ENCODE measurements at regions not wholly inside any gene's neighbourhood (a gene's known extent, or its start where the extent isn't known, plus 50 kb on each side); places are given as distances from the start of the nearest gene placed in this dataset.

DNA sequence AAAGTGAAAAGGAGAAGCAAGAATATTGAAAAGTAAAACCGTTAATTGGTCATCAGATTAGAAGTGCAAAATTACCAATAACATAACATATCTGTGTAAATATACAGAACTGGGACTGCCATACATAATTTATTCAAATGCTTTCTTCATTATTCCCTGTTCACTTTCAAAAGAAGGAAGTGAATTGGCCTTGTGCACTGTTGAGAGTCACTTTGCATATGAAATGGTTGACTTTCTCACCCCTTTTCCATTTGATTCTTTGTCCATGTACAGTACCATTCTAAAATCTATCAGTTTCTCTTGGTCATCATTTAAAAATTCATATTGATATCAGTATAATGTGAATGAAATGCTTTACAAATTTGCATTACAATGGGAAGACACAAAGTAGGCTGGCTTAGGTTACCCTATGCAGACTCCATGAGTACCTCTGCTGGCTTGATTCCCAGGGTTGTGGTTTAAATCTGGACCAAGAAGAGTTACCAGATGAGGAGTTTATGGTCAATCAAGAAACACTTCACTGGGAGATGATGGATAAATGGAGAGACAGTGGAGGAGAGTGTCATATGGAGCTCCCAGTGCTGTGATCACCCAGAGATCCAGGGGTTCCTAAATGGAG lies 210.9 kb upstream of the TOPAZ1 start:
- H4K20me1 ChIP-seq (ENCODE audit: control insufficient read depth, insufficient read depth, low read length, poor library complexity, severe bottlenecking) = no peaks in the 10 kb centered on the region
- H3K9ac ChIP-seq (ENCODE audit: low read length) = no peak overlapping the region
- ChIA-PET CTCF (no interaction called here), POLR2A (no interaction called here)
- H3K27me3 ChIP-seq (replicated peaks in 1 of 4; ENCODE audit: control extremely low read depth in 1 of 4, control insufficient read depth in 3 of 4, insufficient read depth in 4 of 4, low read length in 3 of 4) = peaks cover 0 to 9% (median 2%) of the 10 kb centered on the region in 4 experiments
- DNase-seq (no peak), ATAC-seq (ENCODE audit: low read depth) (no peak)
- peaks cover 4 to 5% of the 10 kb centered on the region in 2 donors for H3K4me1 ChIP-seq (ENCODE audit: control insufficient read depth in 2 of 2, insufficient read depth in 2 of 2, low read length in 2 of 2)
- H3K36me3 ChIP-seq (replicated peaks in 1 of 2; ENCODE audit: control extremely low read depth in 1 of 2, control insufficient read depth in 1 of 2, extremely low read depth in 1 of 2, insufficient read depth in 2 of 2, low read length in 1 of 2) = no peaks in the 10 kb centered on the region
- no peak overlapping the region for H3K4me3 ChIP-seq (ENCODE audit: control extremely low read depth in 1 of 5, extremely low read depth in 1 of 5, insufficient read depth in 1 of 5, low read depth in 2 of 5, low read length in 4 of 5)
- Mint-ChIP-seq H3K27ac (no peak overlapping the region), H3K9me3 (ENCODE audit: insufficient read depth) (no peaks in the 10 kb centered on the region), H3K4me1 (peaks cover 9% of the 10 kb centered on the region), H3K27me3 (peaks cover 14% of the 10 kb centered on the region), H3K4me3 (no peak overlapping the region)
- TF ChIP-seq CTCF (IDR thresholded peaks at IDR 0.05) (no peak), EZH2 (IDR thresholded peaks at IDR 0.05; ENCODE audit: borderline replicate concordance, insufficient read depth, low read depth, low read length, poor library complexity, severe bottlenecking) (no peak)
- H3K4me2 ChIP-seq (replicated peaks; ENCODE audit: low read depth, low read length, poor library complexity, severe bottlenecking) = no peak overlapping the region
- H3K9me3 ChIP-seq (ENCODE audit: control extremely low read depth in 1 of 3, control insufficient read depth in 2 of 3, insufficient read depth in 1 of 3, low read length in 2 of 3) = no peaks in the 10 kb centered on the region
- WGBS (ENCODE audit: insufficient coverage) = no CpG with 5 or more reads among the region's 1 CpG
- H2AFZ ChIP-seq (ENCODE audit: insufficient read depth, low read depth, low read length, poor library complexity, severe bottlenecking) = no peak overlapping the region
- H3K79me2 ChIP-seq (ENCODE audit: control insufficient read depth, insufficient read depth, low read length) = no peaks in the 10 kb centered on the region
- no peak overlapping the region for H3K27ac ChIP-seq (ENCODE audit: low read length in 2 of 2)
- intact Hi-C loops (cut with micrococcal nuclease) = no loop called here

- ChIA-PET CTCF (no interaction called here), POLR2A (no interaction called here)
- TF ChIP-seq EZH2 (IDR thresholded peaks at IDR 0.05; ENCODE audit: borderline replicate concordance, insufficient read depth, low read depth, low read length, poor library complexity, severe bottlenecking) (no peak), CTCF (IDR thresholded peaks at IDR 0.05) (no peak)
- intact Hi-C loops (cut with micrococcal nuclease) = no loop called here
- Histone ChIP-seq H3K4me1 (ENCODE audit: control insufficient read depth in 2 of 2, insufficient read depth in 2 of 2, low read length in 2 of 2) (peaks cover 4 to 5% of the 10 kb centered on the region in 2 donors), H3K9ac (ENCODE audit: low read length) (no peak overlapping the region), H3K36me3 (replicated peaks in 1 of 2; ENCODE audit: control extremely low read depth in 1 of 2, control insufficient read depth in 1 of 2, extremely low read depth in 1 of 2, insufficient read depth in 2 of 2, low read length in 1 of 2) (no peaks in the 10 kb centered on the region), H3K4me2 (replicated peaks; ENCODE audit: low read depth, low read length, poor library complexity, severe bottlenecking) (no peak overlapping the region), H3K27me3 (replicated peaks in 1 of 4; ENCODE audit: control extremely low read depth in 1 of 4, control insufficient read depth in 3 of 4, insufficient read depth in 4 of 4, low read length in 3 of 4) (peaks cover 0 to 3% (median 0%) of the 10 kb centered on the region in 4 experiments), H3K27ac (ENCODE audit: low read length in 2 of 2) (no peak overlapping the region), H3K79me2 (ENCODE audit: control insufficient read depth, insufficient read depth, low read length) (no peaks in the 10 kb centered on the region), H3K9me3 (ENCODE audit: control extremely low read depth in 1 of 3, control insufficient read depth in 2 of 3, insufficient read depth in 1 of 3, low read length in 2 of 3) (no peaks in the 10 kb centered on the region), H4K20me1 (ENCODE audit: control insufficient read depth, insufficient read depth, low read length, poor library complexity, severe bottlenecking) (no peaks in the 10 kb centered on the region), H3K4me3 (ENCODE audit: control extremely low read depth in 1 of 5, extremely low read depth in 1 of 5, insufficient read depth in 1 of 5, low read depth in 2 of 5, low read length in 4 of 5) (no peak overlapping the region), H2AFZ (ENCODE audit: insufficient read depth, low read depth, low read length, poor library complexity, severe bottlenecking) (no peak overlapping the region)
- no peak for ATAC-seq (ENCODE audit: low read depth)
- no peak overlapping the region for H3K4me3 Mint-ChIP-seq
- peaks cover 11% of the 10 kb centered on the region for H3K27me3 Mint-ChIP-seq
- no peak overlapping the region for H3K27ac Mint-ChIP-seq
- H3K9me3 Mint-ChIP-seq (ENCODE audit: insufficient read depth) = no peaks in the 10 kb centered on the region
- WGBS (ENCODE audit: insufficient coverage) = 86% methylated on average over 8 of the region's 16 CpGs
- H3K4me1 Mint-ChIP-seq = peaks cover 9% of the 10 kb centered on the region
- no peak for DNase-seq
Measured at GRCh38 chr3:44031387-44032380, 210.0 kb upstream of the TOPAZ1 start.
